AG09319 (cell line): ENCODE measurements at regions not wholly inside any gene's neighbourhood (a gene's known extent, or its start where the extent isn't known, plus 50 kb on each side); places are given as distances from the start of the nearest gene placed in this dataset.

ENCODE experiments used
- DNase-seq: peaks from one replicate; pipeline ENCODE4 v3.0.0-alpha.2; 2010; ENCODE audit warnings: low read depth; ENCODE audit errors: extremely low read depth
- CTCF ChIP-seq: IDR thresholded peaks from 2 replicates; pipeline ENCODE4 v1.5.1; 2011; ENCODE audit warnings: low read depth, mild to moderate bottlenecking, inconsistent platforms, low read length, moderate library complexity

- TF ChIP-seq CTCF: no peak
- no peak for DNase-seq
Observed at GRCh38 chr6:48814957-48815356, 648.1 kb downstream of the MMUT start.

GRCh38 chr6:48813836-48814235 lies 649.2 kb downstream of the MMUT start:
- TF ChIP-seq CTCF: no peak

GRCh38 chr6:48809700-48810099 lies 653.4 kb downstream of the MMUT start:
- no peak for DNase-seq
- no peak for TF ChIP-seq CTCF

More at GRCh38 chr6:48813836-48814235, 649.2 kb downstream of the MMUT start:
- no peak for DNase-seq

GRCh38 chr6:48809245-48809644 lies 653.8 kb downstream of the MMUT start:
- no peak for DNase-seq
- TF ChIP-seq CTCF: no peak

DNA sequence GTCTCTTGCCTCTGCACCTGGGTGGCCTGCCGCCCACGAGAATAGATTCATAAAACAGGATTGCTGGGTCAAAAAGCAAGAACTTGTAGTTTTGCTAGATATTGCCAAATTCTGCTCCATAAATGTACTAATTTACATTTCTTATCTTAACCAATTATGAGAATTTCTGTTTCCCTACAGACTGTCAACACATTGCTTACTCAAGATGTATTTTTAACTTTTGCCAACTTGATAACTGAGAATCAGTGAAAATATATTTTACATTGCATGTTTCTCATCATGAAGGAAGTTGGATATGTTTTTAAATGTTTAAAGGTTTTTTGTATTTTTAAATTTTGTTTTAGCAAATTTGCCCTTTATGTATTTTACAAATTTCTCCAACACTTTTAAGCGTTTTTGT lies 664.8 kb downstream of the MMUT start:
- DNase-seq: no peak
- no peak for TF ChIP-seq CTCF

DNA sequence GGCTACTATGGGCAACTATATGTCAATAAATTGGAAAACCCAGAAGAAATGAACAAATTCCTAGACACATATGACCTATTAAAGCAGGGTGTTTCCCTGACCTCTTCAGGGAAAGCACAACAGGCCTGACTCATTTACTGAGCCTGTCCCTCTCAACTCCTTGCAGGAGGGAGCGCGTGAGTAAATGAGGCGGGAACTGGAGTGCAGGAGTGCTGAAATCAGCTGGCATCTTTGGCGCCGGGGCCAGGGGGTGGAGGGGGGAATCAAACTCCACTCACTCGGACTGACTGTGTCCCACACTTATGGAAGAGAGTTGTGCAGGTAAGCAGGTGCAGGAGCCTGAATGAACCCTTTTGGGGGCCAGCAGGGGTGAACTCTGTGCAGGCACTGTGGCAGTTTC lies 671.2 kb upstream of the PTCHD4 start:
- no peak for TF ChIP-seq CTCF
- no peak for DNase-seq

DNA sequence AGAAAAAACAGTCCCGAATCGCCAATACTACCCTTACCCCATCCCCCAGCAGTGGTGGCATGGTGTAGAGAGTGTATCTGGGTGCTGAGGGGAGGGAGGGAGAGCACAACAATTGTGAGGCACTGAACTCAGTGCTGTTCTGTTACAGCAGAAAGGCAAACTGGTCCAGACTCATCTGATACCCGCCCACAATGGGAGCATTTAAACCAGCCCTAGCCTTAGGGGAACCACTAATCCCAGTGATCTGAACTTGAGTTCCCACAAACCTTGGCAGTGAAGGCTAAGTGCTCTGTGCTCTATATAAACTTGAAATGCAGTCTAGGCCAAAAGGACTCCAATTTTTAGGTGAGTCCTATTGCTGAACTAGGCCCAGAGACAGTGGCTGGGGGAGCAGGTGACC lies 666.4 kb upstream of the PTCHD4 start:
- no peak for DNase-seq
- no peak for TF ChIP-seq CTCF
